ENCODE measurements at regions not wholly inside any gene's neighbourhood (a gene's known extent, or its start where the extent isn't known, plus 50 kb on each side); places are given as distances from the start of the nearest gene placed in this dataset.
"Not testable (repeated sequence)": the region's sequence is repeated elsewhere in the genome, so short reads cannot be mapped to it uniquely, and the experiment has no call there.

- peak; percentile 67 for DNase-seq
Measured at GRCh38 chrX:95622200-95622599, 1062.4 kb upstream of the DIAPH2 start.

- DNase-seq, result no peak
Measured at GRCh38 chrX:95626748-95627147, 1057.9 kb upstream of the DIAPH2 start.

GRCh38 chrX:95628796-95629195 is 1055.8 kb upstream of the DIAPH2 start:
- DNase-seq, result no peak

- peak; percentile 29 for DNase-seq
Measured at GRCh38 chrX:95629737-95630136, 1054.9 kb upstream of the DIAPH2 start.

GRCh38 chrX:95640226-95640625 is 1044.4 kb upstream of the DIAPH2 start:
- no peak for DNase-seq

- DNase-seq, result no peak
Measured at GRCh38 chrX:95645738-95646137, 1038.9 kb upstream of the DIAPH2 start.

GRCh38 chrX:95662200-95662599 is 1022.4 kb upstream of the DIAPH2 start:
- DNase-seq, result no peak

GRCh38 chrX:95666056-95666455 is 1018.6 kb upstream of the DIAPH2 start:
- DNase-seq, result no peak

- no peak for DNase-seq
Measured at GRCh38 chrX:95675011-95675410, 1009.6 kb upstream of the DIAPH2 start.

GRCh38 chrX:95675794-95676193 is 1008.8 kb upstream of the DIAPH2 start:
- DNase-seq, result no peak

- DNase-seq, result no peak
Measured at GRCh38 chrX:95678679-95679078, 1006.0 kb upstream of the DIAPH2 start.

- no peak for DNase-seq
Measured at GRCh38 chrX:95693365-95693764, 991.3 kb upstream of the DIAPH2 start.

GRCh38 chrX:95703696-95704095 is 980.9 kb upstream of the DIAPH2 start:
- peak; percentile 30 for DNase-seq

GRCh38 chrX:95716841-95717240 is 967.8 kb upstream of the DIAPH2 start:
- DNase-seq, result no peak

- DNase-seq, result no peak
Measured at GRCh38 chrX:95718746-95719145, 965.9 kb upstream of the DIAPH2 start.

- DNase-seq, result no peak
Measured at GRCh38 chrX:95721011-95721410, 963.6 kb upstream of the DIAPH2 start.

GRCh38 chrX:95728446-95728845 is 956.2 kb upstream of the DIAPH2 start:
- DNase-seq, result peak; percentile 1

GRCh38 chrX:95729401-95729800 is 955.2 kb upstream of the DIAPH2 start:
- no peak for DNase-seq

GRCh38 chrX:95733426-95733825 is 951.2 kb upstream of the DIAPH2 start:
- DNase-seq, result no peak

- DNase-seq, result no peak
Measured at GRCh38 chrX:95754411-95754810, 930.2 kb upstream of the DIAPH2 start.

GRCh38 chrX:95760356-95760755 is 924.3 kb upstream of the DIAPH2 start:
- no peak for DNase-seq

GRCh38 chrX:95762716-95763115 is 921.9 kb upstream of the DIAPH2 start:
- DNase-seq, result peak; percentile 29

GRCh38 chrX:95764972-95765451 is 919.6 kb upstream of the DIAPH2 start:
- DNase-seq, result peak; percentile 75

- DNase-seq, result not testable (repeated sequence)
Measured at GRCh38 chrX:95771198-95771597, 913.4 kb upstream of the DIAPH2 start.

GRCh38 chrX:95791876-95792275 is 892.8 kb upstream of the DIAPH2 start:
- no peak for DNase-seq

- DNase-seq, result no peak
Measured at GRCh38 chrX:95797344-95797743, 887.3 kb upstream of the DIAPH2 start.
